Choroid plexus epithelial cell (primary cell): ENCODE measurements at regions not wholly inside any gene's neighbourhood (a gene's known extent, or its start where the extent isn't known, plus 50 kb on each side); places are given as distances from the start of the nearest gene placed in this dataset.
"Not testable (repeated sequence)": the region's sequence is repeated elsewhere in the genome, so short reads cannot be mapped to it uniquely, and the experiment has no call there.

Experiments
- DNase-seq: peaks from one replicate; pipeline ENCODE4 v3.0.0-alpha.2; 2010; ENCODE audit warnings: low read depth
- H3K4me3 ChIP-seq: 2 replicates; pipeline ENCODE4 v1.5.1; 2011; ENCODE audit warnings: low read depth, mild to moderate bottlenecking, control low read depth, low read length, moderate library complexity
- TF ChIP-seq, protein P1 (sequence below): conservative IDR thresholded peaks from 2 replicates; pipeline ENCODE4 v1.5.1; 2011; ENCODE audit warnings: low read depth, mild to moderate bottlenecking, control low read depth, inconsistent platforms, low read length, moderate library complexity

DNA sequence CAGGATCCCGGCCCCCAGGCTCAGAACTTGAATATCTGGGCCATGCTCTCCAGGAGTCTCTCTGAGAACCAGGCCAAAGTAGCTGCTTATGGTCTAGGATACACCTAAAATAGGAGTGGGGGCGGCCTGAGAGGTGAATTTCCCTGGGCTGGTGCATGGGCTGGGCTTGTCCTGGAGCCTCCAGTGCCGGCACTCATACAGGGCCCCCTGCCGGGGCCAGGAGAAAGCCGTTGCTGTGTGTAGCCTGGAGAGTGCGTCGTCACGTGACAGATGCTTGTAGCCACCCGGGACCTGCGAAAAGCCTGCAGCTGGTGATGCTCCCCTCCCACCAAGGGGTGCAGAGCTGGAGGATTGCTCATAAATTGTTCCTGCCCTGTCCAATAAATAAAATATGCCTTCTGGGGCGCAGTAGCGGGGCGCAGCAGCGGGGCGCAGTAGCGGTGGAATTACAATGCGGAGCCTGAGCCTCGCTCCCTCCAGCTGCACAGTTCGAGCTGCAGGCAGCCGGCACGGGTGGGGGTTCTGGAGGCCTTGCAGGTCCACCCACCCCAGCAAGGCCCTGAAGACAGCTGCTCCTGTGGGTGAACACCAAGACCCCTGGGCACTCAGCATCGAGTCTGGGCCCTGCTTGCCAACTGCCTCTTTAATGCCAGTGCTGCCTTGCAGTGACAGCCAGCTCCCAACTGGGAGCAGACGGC, 289.9 kb downstream of the NDUFA10 start:
- TF ChIP-seq, protein P1, sequence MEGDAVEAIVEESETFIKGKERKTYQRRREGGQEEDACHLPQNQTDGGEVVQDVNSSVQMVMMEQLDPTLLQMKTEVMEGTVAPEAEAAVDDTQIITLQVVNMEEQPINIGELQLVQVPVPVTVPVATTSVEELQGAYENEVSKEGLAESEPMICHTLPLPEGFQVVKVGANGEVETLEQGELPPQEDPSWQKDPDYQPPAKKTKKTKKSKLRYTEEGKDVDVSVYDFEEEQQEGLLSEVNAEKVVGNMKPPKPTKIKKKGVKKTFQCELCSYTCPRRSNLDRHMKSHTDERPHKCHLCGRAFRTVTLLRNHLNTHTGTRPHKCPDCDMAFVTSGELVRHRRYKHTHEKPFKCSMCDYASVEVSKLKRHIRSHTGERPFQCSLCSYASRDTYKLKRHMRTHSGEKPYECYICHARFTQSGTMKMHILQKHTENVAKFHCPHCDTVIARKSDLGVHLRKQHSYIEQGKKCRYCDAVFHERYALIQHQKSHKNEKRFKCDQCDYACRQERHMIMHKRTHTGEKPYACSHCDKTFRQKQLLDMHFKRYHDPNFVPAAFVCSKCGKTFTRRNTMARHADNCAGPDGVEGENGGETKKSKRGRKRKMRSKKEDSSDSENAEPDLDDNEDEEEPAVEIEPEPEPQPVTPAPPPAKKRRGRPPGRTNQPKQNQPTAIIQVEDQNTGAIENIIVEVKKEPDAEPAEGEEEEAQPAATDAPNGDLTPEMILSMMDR: no peak
- no peak for DNase-seq
- H3K4me3 ChIP-seq: no peak overlapping the region

DNA sequence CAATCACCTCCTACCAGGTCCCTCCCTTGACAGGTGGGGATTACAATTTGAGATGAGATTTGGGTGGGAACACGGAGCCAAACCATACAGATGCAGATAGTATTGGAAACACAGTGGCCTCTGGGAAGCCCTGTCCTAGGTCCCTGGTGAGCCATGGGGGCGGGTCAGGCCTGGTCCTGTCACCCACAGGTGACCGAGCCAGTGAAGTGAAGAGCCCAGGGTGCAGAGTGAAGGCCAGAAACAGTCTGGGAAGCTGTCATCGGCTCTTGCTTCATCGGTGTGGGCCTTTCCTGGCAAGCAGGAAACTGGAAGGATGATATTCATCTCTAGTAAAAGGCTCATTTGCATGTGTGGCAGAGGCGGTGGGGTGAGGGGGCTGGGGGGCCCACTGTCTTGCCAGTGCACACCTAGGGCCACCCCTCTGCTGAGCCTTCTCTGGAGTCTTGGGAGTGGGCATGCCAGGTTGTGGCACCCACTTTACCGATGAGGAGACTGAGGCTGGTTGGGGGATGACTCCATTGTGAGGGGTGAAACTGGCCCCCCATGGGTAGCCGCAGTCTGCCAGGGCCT, 290.6 kb downstream of the NDUFA10 start:
- no peak for DNase-seq
- no peak overlapping the region for H3K4me3 ChIP-seq
- TF ChIP-seq, protein P1: no peak

- H3K4me3 ChIP-seq: no peak overlapping the region
Measured at GRCh38 chr2:239732666-239733010, 292.5 kb downstream of the NDUFA10 start.

GRCh38 chr2:239731998-239732665, 293.0 kb downstream of the NDUFA10 start:
- DNase-seq: no peak
- TF ChIP-seq, protein P1: no peak
- no peak overlapping the region for H3K4me3 ChIP-seq

More at GRCh38 chr2:239732666-239733010, 292.5 kb downstream of the NDUFA10 start:
- TF ChIP-seq, protein P1: no peak
- no peak for DNase-seq

GRCh38 chr2:239731422-239731821, 293.7 kb downstream of the NDUFA10 start:
- DNase-seq: no peak
- TF ChIP-seq, protein P1: no peak
- H3K4me3 ChIP-seq: no peak overlapping the region

- no peak overlapping the region for H3K4me3 ChIP-seq
- no peak for DNase-seq
- TF ChIP-seq, protein P1: no peak
Measured at GRCh38 chr2:239730897-239731296, 294.2 kb downstream of the NDUFA10 start.

DNA sequence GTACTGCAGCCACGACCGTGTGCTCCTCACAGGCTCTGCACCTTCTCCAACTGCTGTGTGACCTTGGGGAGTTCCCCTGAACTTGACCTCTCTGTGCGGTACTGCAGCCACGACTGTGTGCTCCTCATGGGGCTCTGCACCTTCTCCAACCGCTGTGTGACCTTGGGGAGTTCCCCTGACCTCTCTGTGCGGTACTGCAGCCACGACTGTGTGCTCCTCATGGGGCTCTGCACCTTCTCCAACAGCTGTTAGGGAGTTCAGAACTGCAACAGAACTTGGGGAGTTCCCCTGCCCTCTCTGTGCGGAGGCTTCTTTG, 294.6 kb downstream of the NDUFA10 start:
- H3K4me3 ChIP-seq, DNase-seq: not testable (repeated sequence)
